Caco-2 (cell line): ENCODE measurements at regions not wholly inside any gene's neighbourhood (a gene's known extent, or its start where the extent isn't known, plus 50 kb on each side); places are given as distances from the start of the nearest gene placed in this dataset.
"Not testable (repeated sequence)": the region's sequence is repeated elsewhere in the genome, so short reads cannot be mapped to it uniquely, and the experiment has no call there.

ENCODE experiments used
- BruUV-seq: library from RNA; stranded (reverse); fragments of 400-500 nt; replicated peaks from 2 replicates; lab custom pipeline; 2021; lab: Mats Ljungman, UMichigan
- CTCF ChIA-PET: fragments of 300-600 bp; sonication (Branson Sonifier 250); formaldehyde crosslinking; loops from one replicate; lab custom pipeline; 2022; ENCODE audit warnings: antibody characterized with exemption; lab: Charles Lee
- POLR2A ChIA-PET: fragments of 300-600 bp; sonication (Branson Sonifier 250); formaldehyde crosslinking; loops from one replicate; lab custom pipeline; 2022; ENCODE audit warnings: antibody characterized with exemption; lab: Charles Lee
- DNase-seq, 2 experiments: peaks; one replicate each; pipeline versions ENCODE4 v3.0.0 to v3.0.0-alpha.2; 2020 to 2022
- H3K27me3 ChIP-seq: replicated peaks from 2 replicates; pipeline ENCODE4 v1.6.0; 2011; ENCODE audit warnings: low read length; ENCODE audit not compliant: control insufficient read depth, insufficient read depth
- H3K36me3 ChIP-seq: 2 replicates; pipeline ENCODE4 v1.5.1; 2011; ENCODE audit warnings: low read length; ENCODE audit not compliant: control insufficient read depth, insufficient read depth
- H3K4me1 ChIP-seq: fragments of 250-450 bp; sonication (Bioruptor Pico); 2 replicates; pipeline ENCODE4 v1.5.1; 2020; ENCODE audit warnings: mild to moderate bottlenecking
- H3K4me3 ChIP-seq: 2 replicates; pipeline ENCODE4 v1.5.1; 2011; ENCODE audit warnings: low read depth, mild to moderate bottlenecking, control low read depth, low read length
- H3K9me3 ChIP-seq: fragments of 250-450 bp; sonication (Bioruptor Pico); 2 replicates; pipeline ENCODE4 v1.5.1; 2020; ENCODE audit warnings: mild to moderate bottlenecking, moderate library complexity
- H3K27ac Mint-ChIP-seq: one replicate; pipeline ENCODE4 v1.8.0; 2022; ENCODE audit warnings: mixed read lengths; ENCODE audit not compliant: unreplicated experiment
- H3K27me3 Mint-ChIP-seq: one replicate; pipeline ENCODE4 v1.8.0; 2022; ENCODE audit warnings: mixed read lengths; ENCODE audit not compliant: insufficient read depth, unreplicated experiment
- H3K36me3 Mint-ChIP-seq: one replicate; pipeline ENCODE4 v1.8.0; 2022; ENCODE audit warnings: mild to moderate bottlenecking, mixed read lengths; ENCODE audit not compliant: insufficient read depth, unreplicated experiment
- H3K4me1 Mint-ChIP-seq: one replicate; pipeline ENCODE4 v1.8.0; 2022; ENCODE audit warnings: low read depth, mixed read lengths; ENCODE audit not compliant: unreplicated experiment
- H3K4me3 Mint-ChIP-seq: one replicate; pipeline ENCODE4 v1.8.0; 2022; ENCODE audit warnings: mild to moderate bottlenecking, moderate library complexity, mixed read lengths; ENCODE audit not compliant: unreplicated experiment
- H3K9me3 Mint-ChIP-seq: one replicate; pipeline ENCODE4 v1.8.0; 2022; ENCODE audit warnings: mixed read lengths; ENCODE audit not compliant: unreplicated experiment
- CTCF ChIP-seq, 2 experiments: fragments of 200-600 bp in 1 of 2; IDR thresholded peaks; 1 replicate in 1 of 2; 2 replicates in 1 of 2; pipeline versions ENCODE4 v1.5.1 to v1.8.0; 2011 to 2022; ENCODE audit warnings: antibody characterized with exemption in 1 of 2, control low read depth in 1 of 2, inconsistent platforms in 1 of 2, low read depth in 1 of 2, low read length in 1 of 2, mild to moderate bottlenecking in 1 of 2, moderate library complexity in 1 of 2; ENCODE audit not compliant: insufficient read depth in 1 of 2, severe bottlenecking in 1 of 2, unreplicated experiment in 1 of 2
- intact Hi-C: fragments of 100-400 bp; cut with micrococcal nuclease; formaldehyde crosslinking; loops from one replicate; pipeline ENCODE4 v1.10.0; 2022; ENCODE audit not compliant: unreplicated experiment

GRCh38 chr13:44629465-44630183 lies 53.5 kb upstream of the TSC22D1 start:
- no peaks in the 10 kb centered on the region for H3K36me3 Mint-ChIP-seq
- H3K9me3 Mint-ChIP-seq, result peaks cover 20% of the 10 kb centered on the region
- H3K36me3 ChIP-seq, result no peaks in the 10 kb centered on the region
- CTCF ChIA-PET, result no interaction called here
- H3K4me3 Mint-ChIP-seq, result no peak overlapping the region
- H3K9me3 ChIP-seq, result no peaks in the 10 kb centered on the region; the same call in 1 of the 2 replicates
- H3K4me1 ChIP-seq, result no peaks in the 10 kb centered on the region
- H3K27me3 Mint-ChIP-seq, result no peaks in the 10 kb centered on the region
- no TSS peak for BruUV-seq
- no peak overlapping the region for H3K27ac Mint-ChIP-seq
- peaks cover 16% of the 10 kb centered on the region for H3K4me1 Mint-ChIP-seq
- H3K4me3 ChIP-seq, result no peak overlapping the region
- TF ChIP-seq CTCF (IDR thresholded peaks at IDR 0.05; ENCODE audit: insufficient read depth in 1 of 2, low read depth in 1 of 2, low read length in 1 of 2, severe bottlenecking in 1 of 2, unreplicated experiment in 1 of 2), result no peak
- no peak for DNase-seq
- POLR2A ChIA-PET, result no interaction called here
- H3K27me3 ChIP-seq, result no peaks in the 10 kb centered on the region
- intact Hi-C loops, result no loop called here

- BruUV-seq, result not testable (repeated sequence)
These were observed 52.7 kb upstream of the TSC22D1 start for GRCh38 chr13:44628826-44629225.

GRCh38 chr13:44627441-44627840 lies 51.3 kb upstream of the TSC22D1 start:
- Histone ChIP-seq H3K9me3 (no peaks in the 10 kb centered on the region; the same call in 1 of the 2 replicates), H3K4me1 (peaks cover 2% of the 10 kb centered on the region; the same call in 1 of the 2 replicates), H3K4me3 (no peak overlapping the region), H3K27me3 (no peaks in the 10 kb centered on the region), H3K36me3 (no peaks in the 10 kb centered on the region)
- CTCF ChIA-PET, result no interaction called here
- Mint-ChIP-seq H3K27ac (no peak overlapping the region), H3K27me3 (no peaks in the 10 kb centered on the region), H3K36me3 (no peaks in the 10 kb centered on the region), H3K4me1 (peaks cover 16% of the 10 kb centered on the region), H3K9me3 (peaks cover 20% of the 10 kb centered on the region), H3K4me3 (no peak overlapping the region)
- no peak for TF ChIP-seq CTCF (IDR thresholded peaks at IDR 0.05; ENCODE audit: insufficient read depth in 1 of 2, low read depth in 1 of 2, low read length in 1 of 2, severe bottlenecking in 1 of 2, unreplicated experiment in 1 of 2)
- POLR2A ChIA-PET, result no interaction called here
- no TSS peak for BruUV-seq
- no peak for DNase-seq
- intact Hi-C loops, result no loop called here

More at GRCh38 chr13:44628826-44629225, 52.7 kb upstream of the TSC22D1 start:
- POLR2A ChIA-PET, H3K36me3 Mint-ChIP-seq, H3K4me3 Mint-ChIP-seq, DNase-seq, H3K27me3 ChIP-seq, CTCF ChIA-PET, H3K36me3 ChIP-seq, H3K4me3 ChIP-seq, intact Hi-C loops, H3K27ac Mint-ChIP-seq, H3K27me3 Mint-ChIP-seq, H3K9me3 ChIP-seq, H3K4me1 ChIP-seq: not testable (repeated sequence)
- Mint-ChIP-seq H3K9me3 (peaks cover 20% of the 10 kb centered on the region), H3K4me1 (peaks cover 16% of the 10 kb centered on the region)
